Activated naive CD4-positive, alpha-beta T cell treated with anti-CD3 and anti-CD28 coated beads for 36 hours (primary cell): ENCODE measurements at regions not wholly inside any gene's neighbourhood (a gene's known extent, or its start where the extent isn't known, plus 50 kb on each side); places are given as distances from the start of the nearest gene placed in this dataset.

ENCODE experiments used
- CTCF ChIA-PET: fragments of 350-600 bp; sonication (Branson Sonifier 250); formaldehyde crosslinking; loops from one replicate; lab custom pipeline; 2021; ENCODE audit warnings: antibody characterized with exemption; lab: Charles Lee
- DNase-seq: peaks from one replicate; pipeline ENCODE4 v3.0.0-alpha.2; 2020
- H3K27ac Mint-ChIP-seq: one replicate; pipeline ENCODE4 v1.8.0; 2021; ENCODE audit warnings: mild to moderate bottlenecking, mixed read lengths
- H3K27me3 Mint-ChIP-seq: one replicate; pipeline ENCODE4 v1.8.0; 2021; ENCODE audit warnings: low read depth, mixed read lengths
- H3K36me3 Mint-ChIP-seq: one replicate; pipeline ENCODE4 v1.8.0; 2021; ENCODE audit warnings: low read depth, mixed read lengths
- H3K4me1 Mint-ChIP-seq: one replicate; pipeline ENCODE4 v1.8.0; 2021; ENCODE audit warnings: low read depth, mixed read lengths
- H3K4me3 Mint-ChIP-seq: one replicate; pipeline ENCODE4 v1.8.0; 2021; ENCODE audit warnings: mild to moderate bottlenecking, moderate library complexity, mixed read lengths
- H3K9me3 Mint-ChIP-seq: one replicate; pipeline ENCODE4 v1.8.0; 2021; ENCODE audit warnings: mixed read lengths
- intact Hi-C: fragments of 100-400 bp; cut with micrococcal nuclease; formaldehyde crosslinking; loops from one replicate; pipeline ENCODE4 v1.15.1; 2023

DNA sequence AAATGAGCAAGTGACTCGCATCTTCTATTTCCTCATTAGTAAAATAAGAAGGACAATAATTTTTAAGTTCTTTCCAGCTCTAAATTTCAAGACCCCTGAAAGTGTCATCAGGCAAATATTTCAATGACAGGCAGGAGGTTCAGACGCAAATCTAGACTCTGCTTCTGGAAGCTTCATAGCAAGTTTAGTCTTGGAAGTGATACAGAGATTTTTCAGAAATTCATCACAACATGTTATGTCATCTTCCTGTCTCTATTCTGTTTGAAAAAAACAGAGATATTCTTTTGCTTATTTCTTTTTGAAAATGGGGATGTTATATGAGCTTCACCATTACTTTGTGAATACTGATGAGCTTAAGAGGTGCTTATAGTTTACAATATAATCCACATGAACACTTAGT is 74.0 kb downstream of the C3orf85 start:
- DNase-seq, result no peak
- Mint-ChIP-seq H3K27ac (no peak overlapping the region), H3K27me3 (peaks cover 8% of the 10 kb centered on the region), H3K4me1 (no peaks in the 10 kb centered on the region), H3K9me3 (no peaks in the 10 kb centered on the region), H3K36me3 (no peaks in the 10 kb centered on the region), H3K4me3 (no peak overlapping the region)
- CTCF ChIA-PET, result interaction anchor here (0.7 kb wide), 1 partner anchor 52 kb away, joined by 3 read pairs; no protein-coding TSS in a partner anchor
- intact Hi-C loops, result no loop called here

DNA sequence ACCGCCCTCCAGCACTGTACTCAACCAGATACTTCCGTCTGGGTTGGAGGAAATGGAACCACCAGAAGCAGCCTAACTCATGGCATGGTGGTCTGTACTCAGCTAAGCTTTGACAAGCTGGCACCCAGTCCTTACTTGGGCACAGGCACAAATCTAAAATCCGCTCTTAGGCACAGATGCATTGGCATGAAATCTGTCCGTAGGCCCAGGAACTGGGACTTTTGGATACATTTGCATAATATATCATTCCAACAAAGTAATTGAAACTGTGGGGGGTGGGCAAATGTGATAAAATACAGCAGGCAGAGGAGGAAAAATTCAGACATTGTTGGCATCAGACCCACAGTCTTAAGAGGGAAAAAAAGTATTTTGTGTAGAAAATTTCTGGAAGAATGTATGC is 75.4 kb downstream of the C3orf85 start:
- no peaks in the 10 kb centered on the region for H3K36me3 Mint-ChIP-seq
- no peak overlapping the region for H3K4me3 Mint-ChIP-seq
- DNase-seq, result no peak
- peaks cover 1% of the 10 kb centered on the region for H3K9me3 Mint-ChIP-seq
- H3K27me3 Mint-ChIP-seq, result peaks cover 8% of the 10 kb centered on the region
- intact Hi-C loops, result no loop called here
- no peak overlapping the region for H3K27ac Mint-ChIP-seq
- CTCF ChIA-PET, result no interaction called here
- H3K4me1 Mint-ChIP-seq, result no peaks in the 10 kb centered on the region

DNA sequence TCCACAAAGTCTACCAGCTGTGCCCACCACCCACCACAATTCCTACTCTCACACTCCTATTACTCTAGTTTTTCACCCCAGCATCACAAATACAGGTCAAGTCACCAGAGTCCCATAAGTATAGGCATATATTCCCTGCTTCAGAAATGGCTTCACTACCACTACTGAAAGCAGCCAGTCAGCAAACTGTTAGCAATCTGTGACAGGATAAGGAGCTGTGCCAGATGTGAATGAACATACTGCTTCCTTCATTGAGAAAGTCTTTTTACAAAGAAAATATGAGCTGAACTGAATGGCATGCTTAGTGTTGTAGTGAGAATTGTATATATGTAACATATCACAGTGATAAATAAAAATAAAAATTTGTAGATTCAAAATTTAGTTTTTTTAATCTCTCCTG is 76.8 kb downstream of the C3orf85 start:
- Mint-ChIP-seq H3K9me3 (peaks cover 1% of the 10 kb centered on the region), H3K36me3 (no peaks in the 10 kb centered on the region), H3K27ac (no peak overlapping the region), H3K27me3 (peaks cover 8% of the 10 kb centered on the region), H3K4me1 (no peaks in the 10 kb centered on the region), H3K4me3 (no peak overlapping the region)
- CTCF ChIA-PET, result no interaction called here
- intact Hi-C loops, result no loop called here
- no peak for DNase-seq

DNA sequence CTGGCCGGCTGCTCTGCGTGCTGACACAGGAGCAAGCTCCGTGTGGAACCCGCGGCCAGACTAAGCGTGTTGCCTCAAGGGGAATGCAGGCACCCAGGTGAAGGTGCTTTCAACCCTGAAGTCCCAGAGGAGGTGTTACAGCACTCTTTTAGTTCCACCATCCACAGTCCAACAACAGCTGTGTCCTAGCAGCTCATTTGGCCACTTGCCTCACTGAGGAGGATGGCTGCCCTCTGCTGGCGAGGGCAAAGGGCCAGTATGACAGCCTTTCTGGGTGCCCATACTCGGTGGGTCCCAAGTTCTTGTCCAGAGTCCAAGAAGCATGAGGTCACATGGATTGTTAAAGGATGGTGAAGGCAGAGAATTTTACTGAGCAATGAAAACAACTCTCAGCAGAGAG is 87.8 kb downstream of the C3orf85 start:
- CTCF ChIA-PET, result no interaction called here
- Mint-ChIP-seq H3K36me3 (no peaks in the 10 kb centered on the region), H3K9me3 (no peaks in the 10 kb centered on the region), H3K4me1 (no peaks in the 10 kb centered on the region), H3K4me3 (no peak overlapping the region), H3K27ac (no peak overlapping the region), H3K27me3 (peaks cover 12% of the 10 kb centered on the region)
- intact Hi-C loops, result no loop called here
- peak; percentile 4 for DNase-seq

DNA sequence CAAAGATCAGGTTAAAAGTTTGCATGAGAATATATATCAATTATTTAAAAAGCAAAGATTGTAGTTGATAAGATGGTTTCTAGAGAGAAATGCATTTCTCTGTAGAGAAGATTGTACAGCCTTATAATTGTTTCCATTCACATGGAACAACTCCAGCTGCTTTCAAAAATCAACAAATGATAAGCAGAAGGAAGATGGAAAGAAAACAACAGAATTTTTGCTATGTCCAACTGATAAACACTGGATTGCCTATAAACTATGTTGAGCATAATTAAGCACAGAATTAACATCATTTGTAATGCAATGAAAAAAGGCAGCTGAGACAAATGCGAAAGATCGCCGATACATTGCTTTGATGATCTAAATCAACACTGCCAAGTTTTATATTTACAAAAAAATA is 89.0 kb downstream of the C3orf85 start:
- no peaks in the 10 kb centered on the region for H3K36me3 Mint-ChIP-seq
- no peaks in the 10 kb centered on the region for H3K9me3 Mint-ChIP-seq
- no peak overlapping the region for H3K27ac Mint-ChIP-seq
- intact Hi-C loops, result no loop called here
- DNase-seq, result no peak
- H3K4me3 Mint-ChIP-seq, result no peak overlapping the region
- H3K27me3 Mint-ChIP-seq, result peaks cover 16% of the 10 kb centered on the region
- H3K4me1 Mint-ChIP-seq, result no peaks in the 10 kb centered on the region
- CTCF ChIA-PET, result interaction anchor here (1.7 kb wide), 1 partner anchor 202 kb away, joined by 3 read pairs; no protein-coding TSS in a partner anchor

DNA sequence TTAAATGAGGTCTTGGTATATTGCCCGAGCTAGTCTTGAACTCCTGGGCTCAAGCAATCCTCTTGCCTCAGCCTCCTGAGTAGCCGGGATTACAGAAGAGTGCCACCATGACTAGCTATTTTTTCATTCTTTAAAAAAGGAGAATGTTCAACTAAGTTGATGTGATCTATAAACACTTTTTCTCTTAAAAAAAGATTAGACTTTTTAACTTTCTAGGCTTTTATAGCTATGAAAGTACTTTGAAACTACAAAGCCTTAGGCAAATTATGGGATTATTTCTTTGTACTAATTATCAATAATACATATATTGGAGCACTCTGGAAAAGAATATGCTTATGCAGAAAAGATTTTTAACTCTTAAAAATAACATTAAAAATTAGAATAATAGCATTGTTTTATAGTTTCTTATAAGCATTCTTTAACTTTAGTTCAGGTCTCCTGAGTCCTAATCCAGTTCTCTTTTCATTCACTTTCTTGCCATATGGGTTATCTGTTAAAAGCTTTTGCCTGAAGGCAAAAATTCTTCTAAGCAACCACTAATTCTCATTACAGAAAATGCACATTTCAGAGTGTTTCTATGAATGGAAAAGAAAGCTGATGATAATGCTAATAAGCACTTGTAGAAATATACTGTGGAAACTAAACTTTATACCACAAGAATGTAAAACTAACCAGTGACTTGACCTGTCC is 87.8 kb downstream of the DPPA2 start:
- no peaks in the 10 kb centered on the region for H3K36me3 Mint-ChIP-seq
- H3K27me3 Mint-ChIP-seq, result peaks cover 16% of the 10 kb centered on the region
- CTCF ChIA-PET, result interaction anchor here (0.5 kb wide), 1 partner anchor 60 kb away, joined by 3 read pairs; no protein-coding TSS in a partner anchor
- H3K4me1 Mint-ChIP-seq, result no peaks in the 10 kb centered on the region
- no peak overlapping the region for H3K27ac Mint-ChIP-seq
- DNase-seq, result no peak
- intact Hi-C loops, result no loop called here
- H3K4me3 Mint-ChIP-seq, result no peak overlapping the region
- no peaks in the 10 kb centered on the region for H3K9me3 Mint-ChIP-seq

DNA sequence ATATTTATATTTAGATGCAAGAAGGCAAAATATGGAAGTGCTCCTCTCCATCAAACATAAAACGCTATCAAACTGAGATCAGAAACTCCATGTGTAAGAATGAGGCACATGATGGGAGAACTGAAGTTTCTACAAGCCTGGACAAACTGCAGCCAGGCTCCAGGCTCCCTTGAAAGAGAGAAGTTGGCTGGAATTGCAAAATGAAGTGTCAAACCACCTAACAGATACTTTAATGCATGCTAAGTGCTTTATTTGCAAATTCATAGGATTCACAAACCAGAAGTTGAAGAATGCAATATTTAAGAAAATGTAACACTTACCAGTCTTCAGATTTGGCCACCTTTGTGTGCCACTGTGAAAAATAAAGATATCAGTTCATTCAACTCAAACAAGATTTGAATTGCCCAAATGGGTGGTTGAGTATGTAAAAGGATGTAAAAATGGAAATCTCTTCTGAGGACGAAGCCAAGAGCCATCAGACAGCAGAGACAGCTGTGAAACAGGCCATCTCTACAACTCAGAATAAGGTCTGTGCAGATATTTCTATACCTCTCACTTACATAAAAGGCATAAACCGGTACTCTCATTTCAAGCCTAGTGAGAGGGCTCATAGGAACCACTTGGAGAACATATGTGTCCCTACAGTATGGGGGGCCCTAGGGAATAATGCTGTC is 87.0 kb downstream of the DPPA2 start:
- CTCF ChIA-PET, result interaction anchor here (0.5 kb wide), 1 partner anchor 59 kb away, joined by 3 read pairs; no protein-coding TSS in a partner anchor
- no peak for DNase-seq
- Mint-ChIP-seq H3K27me3 (peaks cover 17% of the 10 kb centered on the region), H3K4me1 (no peaks in the 10 kb centered on the region), H3K4me3 (no peak overlapping the region), H3K36me3 (no peaks in the 10 kb centered on the region), H3K9me3 (no peaks in the 10 kb centered on the region), H3K27ac (no peak overlapping the region)
- intact Hi-C loops, result no loop called here

DNA sequence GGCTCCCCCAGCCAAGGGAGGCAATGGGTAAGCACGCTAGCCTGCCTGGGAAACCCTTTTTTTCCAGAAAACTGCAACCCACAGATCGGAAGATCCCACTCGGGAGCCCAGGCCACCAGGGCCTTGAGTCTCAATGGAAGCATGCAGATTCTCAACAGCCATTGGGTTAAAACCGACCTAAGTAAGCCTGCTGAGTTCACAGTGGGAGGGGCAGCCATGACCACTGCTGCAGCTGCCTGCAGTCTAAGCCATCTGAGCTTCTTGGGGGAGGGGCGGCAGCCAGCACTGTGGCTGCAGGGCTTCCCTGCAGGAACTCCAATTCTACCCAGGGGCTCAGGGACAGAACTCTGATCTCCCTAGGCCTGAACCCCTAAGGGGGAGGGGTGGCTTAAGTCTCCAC is 82.0 kb downstream of the DPPA2 start:
- H3K27me3 Mint-ChIP-seq, result peaks cover 9% of the 10 kb centered on the region
- no peaks in the 10 kb centered on the region for H3K36me3 Mint-ChIP-seq
- H3K9me3 Mint-ChIP-seq, result no peaks in the 10 kb centered on the region
- H3K27ac Mint-ChIP-seq, result no peak overlapping the region
- CTCF ChIA-PET, result no interaction called here
- intact Hi-C loops, result no loop called here
- H3K4me3 Mint-ChIP-seq, result no peak overlapping the region
- no peaks in the 10 kb centered on the region for H3K4me1 Mint-ChIP-seq
- DNase-seq, result no peak

DNA sequence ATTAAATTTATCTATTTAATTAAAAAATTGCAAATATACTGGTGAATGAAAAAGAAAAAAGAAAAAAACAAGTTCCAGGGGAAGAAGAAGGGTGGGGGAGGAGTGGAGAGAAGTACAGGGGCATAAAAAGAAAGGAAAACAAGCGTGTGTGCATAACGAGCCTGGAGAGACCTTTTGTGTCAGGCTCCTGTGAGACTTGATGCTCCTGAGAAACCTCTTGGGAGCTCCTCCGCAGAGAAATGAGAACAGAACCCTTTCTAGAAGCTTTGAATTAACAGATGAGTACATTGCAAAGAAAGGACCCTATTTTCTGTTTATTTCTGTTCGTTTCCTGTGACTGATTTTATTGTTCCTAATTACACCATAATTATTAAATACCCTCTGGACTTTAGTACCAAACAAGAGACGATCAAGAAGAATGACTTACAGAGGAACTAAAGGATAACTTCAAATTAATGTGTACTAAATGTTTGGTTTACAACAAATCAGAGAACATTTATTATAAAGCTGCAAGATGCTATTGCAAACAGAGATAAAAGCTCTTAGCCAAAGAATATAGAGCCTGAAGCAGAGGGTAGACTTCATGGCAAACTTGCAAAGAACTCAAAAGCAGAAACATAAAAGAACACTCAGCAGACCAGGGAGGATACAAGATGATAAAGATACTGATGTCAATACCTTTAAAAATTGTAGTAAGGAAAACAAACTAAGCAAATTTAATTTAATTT is 74.7 kb downstream of the DPPA2 start:
- Mint-ChIP-seq H3K4me1 (no peaks in the 10 kb centered on the region), H3K36me3 (no peaks in the 10 kb centered on the region), H3K9me3 (no peaks in the 10 kb centered on the region), H3K27ac (no peak overlapping the region), H3K4me3 (no peak overlapping the region), H3K27me3 (no peaks in the 10 kb centered on the region)
- DNase-seq, result no peak
- intact Hi-C loops, result no loop called here
- CTCF ChIA-PET, result no interaction called here

DNA sequence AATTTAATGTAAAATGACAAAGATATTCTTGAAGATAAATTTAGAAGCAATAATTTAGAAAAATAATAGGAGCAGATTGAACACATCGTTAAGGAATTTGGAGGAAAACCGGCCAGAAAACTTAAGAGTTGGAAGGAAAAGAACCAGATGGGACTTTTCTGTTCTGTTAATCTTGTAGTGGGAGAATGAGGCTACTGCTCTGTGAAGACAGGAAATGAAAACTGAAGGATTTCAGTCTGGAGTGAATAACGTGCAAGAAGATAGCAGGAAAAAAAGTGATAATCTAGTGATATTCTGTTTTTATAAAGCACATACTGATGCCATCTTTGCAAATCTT is 74.2 kb downstream of the DPPA2 start:
- no peaks in the 10 kb centered on the region for H3K27me3 Mint-ChIP-seq
- H3K27ac Mint-ChIP-seq, result no peak overlapping the region
- no peaks in the 10 kb centered on the region for H3K9me3 Mint-ChIP-seq
- no peaks in the 10 kb centered on the region for H3K36me3 Mint-ChIP-seq
- H3K4me1 Mint-ChIP-seq, result no peaks in the 10 kb centered on the region
- no peak for DNase-seq
- CTCF ChIA-PET, result no interaction called here
- H3K4me3 Mint-ChIP-seq, result no peak overlapping the region
- intact Hi-C loops, result no loop called here
